ENCODE measurements at regions not wholly inside any gene's neighbourhood (a gene's known extent, or its start where the extent isn't known, plus 50 kb on each side); places are given as distances from the start of the nearest gene placed in this dataset.

GRCh38 chr11:22555881-22556280, 69.7 kb downstream of the FANCF start:
- Histone ChIP-seq H3K4me3 (no peak overlapping the region), H3K27me3 (no peaks in the 10 kb centered on the region), H3K36me3 (no peaks in the 10 kb centered on the region), H3K27ac (no peak overlapping the region), H3K9me3 (no peaks in the 10 kb centered on the region), H3K4me1 (no peaks in the 10 kb centered on the region)
- intact Hi-C loops (cut with DNase I): no loop called here
- TF ChIP-seq CTCF (IDR thresholded peaks at IDR 0.05): no peak
- DNase-seq (ENCODE audit: low spot score in 2 of 2): no peak

DNA sequence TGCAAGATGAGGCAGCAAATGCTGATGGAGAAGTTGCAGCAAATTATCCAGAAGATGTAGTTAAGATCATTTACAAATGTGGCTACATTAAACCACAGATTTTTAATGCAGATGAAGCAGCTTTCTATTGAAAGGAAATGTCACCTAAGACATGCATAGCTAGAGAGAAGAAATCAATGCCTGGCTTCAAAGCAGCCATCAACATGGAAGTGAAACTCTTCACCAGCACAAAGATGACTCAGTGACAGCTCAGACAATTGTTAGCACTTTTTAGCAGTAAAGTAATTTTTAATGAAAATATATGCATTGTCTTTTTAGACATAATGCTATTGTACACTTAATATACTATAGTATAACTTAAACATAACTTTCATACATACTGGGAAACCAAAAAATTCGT, 71.4 kb downstream of the FANCF start:
- Histone ChIP-seq H3K4me3 (no peak overlapping the region), H3K27ac (no peak overlapping the region), H3K4me1 (no peaks in the 10 kb centered on the region), H3K36me3 (no peaks in the 10 kb centered on the region), H3K9me3 (no peaks in the 10 kb centered on the region), H3K27me3 (no peaks in the 10 kb centered on the region)
- no peak for TF ChIP-seq CTCF (IDR thresholded peaks at IDR 0.05)
- DNase-seq (ENCODE audit: low spot score in 2 of 2): no peak
- intact Hi-C loops (cut with DNase I): no loop called here

- intact Hi-C loops (cut with DNase I): no loop called here
- no peak overlapping the region for H3K27ac ChIP-seq
- no peaks in the 10 kb centered on the region for H3K4me1 ChIP-seq
- no peak for TF ChIP-seq CTCF (IDR thresholded peaks at IDR 0.05)
- no peaks in the 10 kb centered on the region for H3K27me3 ChIP-seq
- H3K4me3 ChIP-seq: no peak overlapping the region
- DNase-seq (ENCODE audit: low spot score in 2 of 2): no peak
- no peaks in the 10 kb centered on the region for H3K36me3 ChIP-seq
- H3K9me3 ChIP-seq: no peaks in the 10 kb centered on the region
These were observed 72.7 kb downstream of the FANCF start for GRCh38 chr11:22552885-22553284.

DNA sequence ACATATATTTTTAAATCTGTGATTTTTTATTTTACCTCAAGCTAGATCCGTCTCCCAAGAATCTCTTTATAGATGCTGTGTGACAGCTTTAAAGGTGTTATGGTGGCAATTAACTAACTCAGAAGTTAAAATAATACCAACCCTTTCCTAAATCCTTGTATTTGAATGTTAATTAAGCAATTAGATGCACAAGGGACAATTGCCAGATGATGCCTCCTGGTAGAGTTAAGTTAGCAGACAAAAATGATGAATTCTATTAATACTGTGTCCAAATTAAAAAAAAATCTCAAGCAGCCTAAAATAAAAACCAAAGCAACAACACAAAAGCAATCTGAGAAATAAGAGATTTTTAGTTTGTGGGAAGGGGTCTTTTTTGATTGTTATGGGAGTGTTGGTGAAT, 78.9 kb downstream of the FANCF start:
- H3K36me3 ChIP-seq: no peaks in the 10 kb centered on the region
- TF ChIP-seq CTCF (IDR thresholded peaks at IDR 0.05): no peak
- intact Hi-C loops (cut with DNase I): no loop called here
- no peaks in the 10 kb centered on the region for H3K4me1 ChIP-seq
- no peak for DNase-seq (ENCODE audit: low spot score in 2 of 2)
- no peak overlapping the region for H3K27ac ChIP-seq
- H3K9me3 ChIP-seq: no peaks in the 10 kb centered on the region
- no peak overlapping the region for H3K4me3 ChIP-seq
- H3K27me3 ChIP-seq: no peaks in the 10 kb centered on the region

GRCh38 chr11:22543261-22543660, 82.4 kb downstream of the FANCF start:
- H3K27ac ChIP-seq: no peak overlapping the region
- H3K9me3 ChIP-seq: no peaks in the 10 kb centered on the region
- no peak overlapping the region for H3K4me3 ChIP-seq
- H3K36me3 ChIP-seq: no peaks in the 10 kb centered on the region
- no peak for DNase-seq (ENCODE audit: low spot score in 2 of 2)
- H3K27me3 ChIP-seq: no peaks in the 10 kb centered on the region
- intact Hi-C loops (cut with DNase I): no loop called here
- H3K4me1 ChIP-seq: no peaks in the 10 kb centered on the region
- no peak for TF ChIP-seq CTCF (IDR thresholded peaks at IDR 0.05)

DNA sequence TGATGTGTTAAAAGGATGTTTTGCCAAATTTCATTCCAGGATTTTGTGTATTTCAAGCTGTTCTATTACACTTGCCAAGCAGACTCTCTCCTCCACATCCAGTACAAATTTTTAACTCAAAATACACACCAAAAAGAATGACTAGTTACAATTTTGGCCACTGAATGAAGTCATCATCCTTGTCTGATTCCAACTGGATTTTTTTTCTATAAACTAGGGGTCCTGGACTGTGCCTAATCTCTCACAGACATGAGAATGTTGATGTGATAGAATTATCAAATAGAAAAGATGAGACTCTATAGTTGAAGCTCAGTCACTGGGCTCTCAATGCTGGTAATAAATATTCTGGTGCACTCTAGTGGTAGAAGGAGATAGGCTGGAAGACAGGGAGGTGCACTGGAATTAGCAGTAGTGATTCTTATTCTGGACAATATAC, 85.8 kb downstream of the FANCF start:
- DNase-seq (ENCODE audit: low spot score in 2 of 2): no peak
- no peak overlapping the region for H3K27ac ChIP-seq
- intact Hi-C loops (cut with DNase I): no loop called here
- H3K27me3 ChIP-seq: no peaks in the 10 kb centered on the region
- no peak overlapping the region for H3K4me3 ChIP-seq
- TF ChIP-seq CTCF (IDR thresholded peaks at IDR 0.05): no peak
- no peaks in the 10 kb centered on the region for H3K36me3 ChIP-seq
- H3K9me3 ChIP-seq: no peaks in the 10 kb centered on the region
- H3K4me1 ChIP-seq: no peaks in the 10 kb centered on the region

Data from ascending aorta (tissue), 2 donors.